HL-60 (cell line): ENCODE measurements at regions not wholly inside any gene's neighbourhood (a gene's known extent, or its start where the extent isn't known, plus 50 kb on each side); places are given as distances from the start of the nearest gene placed in this dataset.

Experiments used
- CTCF ChIP-seq: IDR thresholded peaks from one replicate; pipeline ENCODE4 v1.5.1; 2011; ENCODE audit warnings: low read length, control low read depth, inconsistent platforms; ENCODE audit not compliant: insufficient read depth
- POLR2AphosphoS5 ChIP-seq: IDR thresholded peaks from 2 replicates; pipeline ENCODE4 v1.6.1; 2012; ENCODE audit warnings: low read depth
- REST ChIP-seq: IDR thresholded peaks from 2 replicates; pipeline ENCODE4 v1.6.1; 2012; ENCODE audit warnings: low read depth; ENCODE audit not compliant: insufficient replicate concordance
- SPI1 ChIP-seq: IDR thresholded peaks from 2 replicates; pipeline ENCODE4 v1.6.1; 2012; ENCODE audit warnings: low read depth, mild to moderate bottlenecking, borderline replicate concordance

GRCh38 chrY:12459965-12460364, 241.1 kb upstream of the USP9Y start:
- TF ChIP-seq CTCF (no peak), REST (no peak), POLR2AphosphoS5 (no peak), SPI1 (no peak)
